Testis (tissue), 2 donors: ENCODE measurements at regions not wholly inside any gene's neighbourhood (a gene's known extent, or its start where the extent isn't known, plus 50 kb on each side); places are given as distances from the start of the nearest gene placed in this dataset.

Experiments
- CTCF ChIP-seq, 3 experiments: fragments of 450-650 bp in 2 of 3; fragments of 200-600 bp in 1 of 3; sonication (generic) in 1 of 3; IDR thresholded peaks; one replicate each; pipeline ENCODE4 v1.5.1; 2016 to 2019; ENCODE audit warnings: antibody characterized with exemption in 3 of 3, mild to moderate bottlenecking in 2 of 3, moderate library complexity in 1 of 3
- POLR2A ChIP-seq: fragments of 450-650 bp; IDR thresholded peaks from one replicate; pipeline ENCODE4 v1.6.1; 2017; ENCODE audit warnings: antibody characterized with exemption, mild to moderate bottlenecking, moderate library complexity

GRCh38 chr20:39211060-39211748 is 249.1 kb downstream of the DHX35 start:
- TF ChIP-seq CTCF (IDR thresholded peaks at IDR 0.05) (no peak), POLR2A (no peak)
